Hepatocyte (in vitro differentiated cells): ENCODE measurements at regions not wholly inside any gene's neighbourhood (a gene's known extent, or its start where the extent isn't known, plus 50 kb on each side); places are given as distances from the start of the nearest gene placed in this dataset.

Source experiments
- DNase-seq: peaks from one replicate; pipeline ENCODE4 v3.0.0-alpha.2; 2016; ENCODE audit warnings: low spot score
- H2AFZ ChIP-seq: fragments of 200-600 bp; sonication (generic); 2 replicates; pipeline ENCODE4 v1.6.0; 2016; ENCODE audit warnings: antibody characterized with exemption, mild to moderate bottlenecking
- H3K27ac ChIP-seq: fragments of 200-600 bp; sonication (generic); 2 replicates; pipeline ENCODE4 v1.5.1; 2016; ENCODE audit warnings: mild to moderate bottlenecking
- H3K27me3 ChIP-seq: fragments of 200-600 bp; sonication (generic); 2 replicates; pipeline ENCODE4 v1.6.1; 2016
- H3K36me3 ChIP-seq: fragments of 200-600 bp; sonication (generic); replicated peaks from 2 replicates; pipeline ENCODE4 v1.5.1; 2016; ENCODE audit warnings: low read depth; ENCODE audit not compliant: insufficient read depth
- H3K4me1 ChIP-seq: fragments of 200-600 bp; sonication (generic); 2 replicates; pipeline ENCODE4 v1.5.1; 2016; ENCODE audit warnings: mild to moderate bottlenecking, moderate library complexity; ENCODE audit not compliant: insufficient read depth
- H3K4me2 ChIP-seq: fragments of 200-600 bp; sonication (generic); 2 replicates; pipeline ENCODE4 v1.6.0; 2016
- H3K4me3 ChIP-seq: fragments of 200-600 bp; sonication (generic); 2 replicates; pipeline ENCODE4 v1.5.1; 2016; ENCODE audit warnings: mild to moderate bottlenecking
- H3K79me2 ChIP-seq: fragments of 200-600 bp; sonication (generic); 2 replicates; pipeline ENCODE4 v1.6.0; 2017; ENCODE audit warnings: mild to moderate bottlenecking
- H3K9me2 ChIP-seq: fragments of 200-600 bp; sonication (generic); replicated peaks from 2 replicates; pipeline ENCODE4 v1.6.0; 2017; ENCODE audit warnings: mild to moderate bottlenecking; ENCODE audit not compliant: insufficient read depth
- H3K9me3 ChIP-seq: fragments of 200-600 bp; sonication (generic); 2 replicates; pipeline ENCODE4 v1.5.1; 2016; ENCODE audit warnings: low read depth, mild to moderate bottlenecking
- H4K20me1 ChIP-seq: fragments of 200-600 bp; sonication (generic); 2 replicates; pipeline ENCODE4 v1.6.0; 2016; ENCODE audit warnings: mild to moderate bottlenecking; ENCODE audit not compliant: insufficient read depth, poor library complexity, severe bottlenecking
- CTCF ChIP-seq: fragments of 200-600 bp; sonication (generic); IDR thresholded peaks from 2 replicates; pipeline ENCODE4 v1.5.1; 2016; ENCODE audit warnings: antibody characterized with exemption, mild to moderate bottlenecking; ENCODE audit not compliant: poor library complexity
- EZH2 ChIP-seq: fragments of 200-600 bp; sonication (generic); IDR thresholded peaks from 2 replicates; pipeline ENCODE4 v1.6.1; 2016; ENCODE audit warnings: antibody characterized with exemption, mild to moderate bottlenecking, borderline replicate concordance
- EZH2phosphoT487 ChIP-seq: fragments of 200-600 bp; sonication (generic); IDR thresholded peaks from one replicate; pipeline ENCODE4 v1.6.1; 2018; ENCODE audit warnings: antibody characterized with exemption, mild to moderate bottlenecking, low read depth, moderate library complexity; ENCODE audit not compliant: unreplicated experiment, severe bottlenecking
- WGBS: methylation state at CpG from one replicate; pipeline ENCODE4 v1.1.6; 2016; ENCODE audit warnings: low lambda C conversion rate; ENCODE audit errors: missing lambda C conversion rate; 5-methylcytosine and 5-hydroxymethylcytosine counted together

GRCh38 chr1:238214449-238214848 lies 323.7 kb upstream of the ZP4 start:
- no peak for TF ChIP-seq EZH2
- TF ChIP-seq EZH2phosphoT487, result no peak
- no peak for TF ChIP-seq CTCF
- Histone ChIP-seq H3K4me3 (no peak overlapping the region), H3K4me2 (no peak overlapping the region), H4K20me1 (no peaks in the 10 kb centered on the region), H3K27me3 (no peaks in the 10 kb centered on the region), H3K27ac (no peak overlapping the region), H3K9me2 (no peaks in the 10 kb centered on the region), H3K9me3 (no peaks in the 10 kb centered on the region), H2AFZ (no peak overlapping the region), H3K4me1 (no peaks in the 10 kb centered on the region), H3K79me2 (no peaks in the 10 kb centered on the region), H3K36me3 (no peaks in the 10 kb centered on the region)
- WGBS, result 53% methylated on average over 2 of the region's 2 CpGs
- no peak for DNase-seq

GRCh38 chr1:238205045-238205662 lies 314.4 kb upstream of the ZP4 start:
- Histone ChIP-seq H3K4me2 (no peak overlapping the region), H3K36me3 (no peaks in the 10 kb centered on the region), H3K9me2 (no peaks in the 10 kb centered on the region), H2AFZ (no peak overlapping the region), H3K4me1 (no peaks in the 10 kb centered on the region), H3K27me3 (no peaks in the 10 kb centered on the region), H3K9me3 (no peaks in the 10 kb centered on the region), H3K4me3 (no peak overlapping the region), H3K27ac (no peak overlapping the region), H4K20me1 (no peaks in the 10 kb centered on the region), H3K79me2 (no peaks in the 10 kb centered on the region)
- DNase-seq, result no peak
- WGBS, result 70% methylated on average over 2 of the region's 2 CpGs
- TF ChIP-seq CTCF, result no peak
- no peak for TF ChIP-seq EZH2phosphoT487
- TF ChIP-seq EZH2, result no peak

- H3K36me3 ChIP-seq, result no peaks in the 10 kb centered on the region
- H3K4me1 ChIP-seq, result no peaks in the 10 kb centered on the region
- no peaks in the 10 kb centered on the region for H3K27me3 ChIP-seq
- no peaks in the 10 kb centered on the region for H3K9me2 ChIP-seq
- H4K20me1 ChIP-seq, result no peaks in the 10 kb centered on the region
- no peak overlapping the region for H2AFZ ChIP-seq
- no peak for TF ChIP-seq CTCF
- TF ChIP-seq EZH2, result no peak
- no peak for TF ChIP-seq EZH2phosphoT487
- 85% methylated on average over 2 of the region's 2 CpGs for WGBS
- no peak overlapping the region for H3K4me3 ChIP-seq
- no peaks in the 10 kb centered on the region for H3K79me2 ChIP-seq
- H3K27ac ChIP-seq, result no peak overlapping the region
- H3K9me3 ChIP-seq, result no peaks in the 10 kb centered on the region
- H3K4me2 ChIP-seq, result no peak overlapping the region
- no peak for DNase-seq
Observed at GRCh38 chr1:238201992-238202391, 311.3 kb upstream of the ZP4 start.
